ENCODE measurements at regions not wholly inside any gene's neighbourhood (a gene's known extent, or its start where the extent isn't known, plus 50 kb on each side); places are given as distances from the start of the nearest gene placed in this dataset.

DNA sequence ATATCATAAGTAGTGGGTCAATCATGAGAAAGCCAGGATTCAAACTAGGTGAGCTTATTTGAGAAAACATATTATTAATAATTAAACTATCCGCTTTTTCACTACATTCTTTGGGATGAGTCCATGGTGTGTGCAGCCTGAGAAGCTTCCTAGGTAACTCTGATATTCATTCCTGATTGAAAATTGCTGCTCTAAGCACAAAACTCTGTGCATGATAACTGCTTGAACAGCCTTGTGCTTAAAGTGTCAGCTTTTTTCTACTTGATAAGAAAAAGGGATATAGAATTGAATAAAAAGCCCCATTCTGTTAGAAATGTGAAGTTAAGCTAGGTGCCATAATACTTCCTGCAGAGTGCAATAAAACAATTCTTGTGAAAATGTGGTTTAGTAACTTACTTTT lies 343.5 kb upstream of the LUZP2 start:
- Mint-ChIP-seq H3K36me3 (ENCODE audit: low read depth) (no peaks in the 10 kb centered on the region), H3K9me3 (no peaks in the 10 kb centered on the region), H3K27ac (no peak overlapping the region), H3K27me3 (ENCODE audit: low read depth) (no peaks in the 10 kb centered on the region), H3K4me3 (no peak overlapping the region), H3K4me1 (no peaks in the 10 kb centered on the region)
- TF ChIP-seq, protein P1, sequence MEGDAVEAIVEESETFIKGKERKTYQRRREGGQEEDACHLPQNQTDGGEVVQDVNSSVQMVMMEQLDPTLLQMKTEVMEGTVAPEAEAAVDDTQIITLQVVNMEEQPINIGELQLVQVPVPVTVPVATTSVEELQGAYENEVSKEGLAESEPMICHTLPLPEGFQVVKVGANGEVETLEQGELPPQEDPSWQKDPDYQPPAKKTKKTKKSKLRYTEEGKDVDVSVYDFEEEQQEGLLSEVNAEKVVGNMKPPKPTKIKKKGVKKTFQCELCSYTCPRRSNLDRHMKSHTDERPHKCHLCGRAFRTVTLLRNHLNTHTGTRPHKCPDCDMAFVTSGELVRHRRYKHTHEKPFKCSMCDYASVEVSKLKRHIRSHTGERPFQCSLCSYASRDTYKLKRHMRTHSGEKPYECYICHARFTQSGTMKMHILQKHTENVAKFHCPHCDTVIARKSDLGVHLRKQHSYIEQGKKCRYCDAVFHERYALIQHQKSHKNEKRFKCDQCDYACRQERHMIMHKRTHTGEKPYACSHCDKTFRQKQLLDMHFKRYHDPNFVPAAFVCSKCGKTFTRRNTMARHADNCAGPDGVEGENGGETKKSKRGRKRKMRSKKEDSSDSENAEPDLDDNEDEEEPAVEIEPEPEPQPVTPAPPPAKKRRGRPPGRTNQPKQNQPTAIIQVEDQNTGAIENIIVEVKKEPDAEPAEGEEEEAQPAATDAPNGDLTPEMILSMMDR (IDR thresholded peaks at IDR 0.05; ENCODE audit: unreplicated experiment in 3 of 3), result no peak

DNA sequence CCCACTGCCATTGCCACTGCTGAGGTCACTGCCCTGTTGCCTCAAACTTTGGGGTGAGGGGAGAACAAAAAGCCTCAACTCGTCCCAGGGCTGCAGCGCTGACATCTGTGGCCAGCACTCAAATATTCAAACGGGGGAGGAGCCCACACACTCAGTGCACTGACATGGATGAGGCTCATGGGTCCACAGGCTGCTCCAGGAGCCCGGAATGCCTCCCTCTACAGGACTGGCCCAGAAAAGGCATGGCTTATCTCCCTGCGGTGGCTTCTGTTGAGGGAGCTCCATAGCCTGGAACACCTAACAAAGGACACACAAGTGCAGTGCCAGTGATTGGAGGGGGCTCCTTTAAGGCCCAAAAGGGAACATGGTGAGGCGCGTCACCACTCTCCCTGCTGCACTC lies 341.1 kb upstream of the LUZP2 start:
- Mint-ChIP-seq H3K9me3 (no peaks in the 10 kb centered on the region), H3K4me1 (no peaks in the 10 kb centered on the region), H3K4me3 (no peak overlapping the region), H3K36me3 (ENCODE audit: low read depth) (no peaks in the 10 kb centered on the region), H3K27ac (no peak overlapping the region), H3K27me3 (ENCODE audit: low read depth) (no peaks in the 10 kb centered on the region)
- TF ChIP-seq, protein P1 (IDR thresholded peaks at IDR 0.05; ENCODE audit: unreplicated experiment in 3 of 3), result no peak

DNA sequence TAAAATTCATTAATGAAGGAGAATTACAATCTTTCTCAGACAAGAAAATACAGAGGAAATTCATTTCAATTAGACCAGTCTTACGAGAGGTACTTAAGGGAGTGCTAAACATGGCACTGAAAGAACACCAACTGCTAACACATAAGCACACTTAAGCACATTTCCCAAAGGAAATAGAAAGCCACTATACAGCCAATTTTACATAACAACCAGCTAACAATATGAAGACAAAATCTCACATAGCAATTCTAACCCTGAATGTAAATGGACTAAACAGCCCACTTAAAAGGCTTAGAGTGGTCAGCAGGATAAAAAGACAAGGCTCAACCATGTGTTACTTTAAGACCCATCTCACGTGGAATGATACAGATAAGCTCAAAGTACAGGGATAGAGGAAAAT lies 339.5 kb upstream of the LUZP2 start:
- Mint-ChIP-seq H3K4me3 (no peak overlapping the region), H3K9me3 (no peaks in the 10 kb centered on the region), H3K36me3 (ENCODE audit: low read depth) (no peaks in the 10 kb centered on the region), H3K4me1 (no peaks in the 10 kb centered on the region), H3K27ac (no peak overlapping the region), H3K27me3 (ENCODE audit: low read depth) (no peaks in the 10 kb centered on the region)
- TF ChIP-seq, protein P1 (IDR thresholded peaks at IDR 0.05; ENCODE audit: unreplicated experiment in 3 of 3), result no peak

DNA sequence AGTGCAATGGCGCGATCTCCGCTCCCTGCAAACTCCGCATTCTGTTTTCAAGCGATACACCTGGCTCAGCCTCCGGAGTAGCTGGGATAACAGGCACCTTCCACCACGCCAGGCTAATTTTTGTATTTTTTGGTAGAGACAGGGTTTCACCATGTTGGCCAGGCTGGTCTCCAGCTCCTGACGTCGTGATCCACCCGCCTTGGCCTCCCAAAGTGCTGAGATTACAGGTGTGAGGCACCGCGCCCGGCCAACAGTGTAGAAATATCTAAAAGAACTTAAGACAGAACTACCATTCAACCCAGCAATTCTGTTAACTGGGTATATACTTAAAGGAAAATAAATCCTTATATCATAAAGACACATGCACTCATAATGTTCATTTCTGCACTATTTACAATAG lies 335.3 kb upstream of the LUZP2 start:
- Mint-ChIP-seq H3K27me3 (ENCODE audit: low read depth) (no peaks in the 10 kb centered on the region), H3K36me3 (ENCODE audit: low read depth) (no peaks in the 10 kb centered on the region), H3K27ac (no peak overlapping the region), H3K4me3 (no peak overlapping the region), H3K4me1 (no peaks in the 10 kb centered on the region), H3K9me3 (no peaks in the 10 kb centered on the region)
- TF ChIP-seq, protein P1 (IDR thresholded peaks at IDR 0.05; ENCODE audit: unreplicated experiment in 3 of 3), result no peak

DNA sequence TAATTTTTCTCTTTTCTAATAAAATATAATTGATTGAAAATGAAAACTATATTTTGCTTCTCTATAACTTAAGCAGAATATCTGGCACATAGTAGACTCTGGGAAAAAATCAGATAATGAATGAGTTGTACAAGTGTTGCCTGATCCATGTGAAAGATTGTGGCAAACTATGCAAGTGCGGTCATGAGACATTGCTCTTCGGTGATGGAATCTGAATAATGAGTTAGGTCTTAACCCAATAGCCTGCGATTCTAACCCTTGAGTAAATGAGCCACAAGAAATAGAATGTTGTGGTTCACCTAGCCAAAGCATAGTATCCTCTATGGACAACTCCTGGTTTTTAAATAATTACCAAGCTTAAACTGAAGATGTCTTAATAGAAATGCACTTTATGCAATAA lies 333.7 kb upstream of the LUZP2 start:
- no peaks in the 10 kb centered on the region for H3K36me3 Mint-ChIP-seq (ENCODE audit: low read depth)

DNA sequence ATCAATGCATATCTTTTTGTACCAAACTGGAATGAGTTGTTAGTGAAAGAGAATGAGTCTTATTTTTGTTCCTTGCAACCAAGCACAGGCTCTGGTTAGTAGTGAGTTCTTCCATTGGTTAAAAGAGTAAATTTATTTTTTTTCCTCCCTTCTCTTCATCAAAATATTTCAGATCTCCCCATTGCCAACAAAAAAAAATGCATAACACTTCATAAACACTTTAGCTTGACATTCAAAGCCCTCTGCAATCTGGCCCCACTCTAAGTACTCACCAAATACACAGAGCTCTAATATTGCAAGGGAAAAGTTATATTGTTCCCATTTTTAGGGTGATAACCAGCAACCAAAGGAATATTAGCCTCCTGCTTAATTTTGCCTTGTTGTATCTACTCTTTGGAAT lies 333.0 kb upstream of the LUZP2 start:
- Mint-ChIP-seq H3K27ac (no peak overlapping the region), H3K36me3 (ENCODE audit: low read depth) (no peaks in the 10 kb centered on the region), H3K4me3 (no peak overlapping the region), H3K4me1 (no peaks in the 10 kb centered on the region), H3K9me3 (no peaks in the 10 kb centered on the region), H3K27me3 (ENCODE audit: low read depth) (no peaks in the 10 kb centered on the region)
- TF ChIP-seq, protein P1 (IDR thresholded peaks at IDR 0.05; ENCODE audit: unreplicated experiment in 3 of 3), result no peak

More for the DNA sequence above, 333.7 kb upstream of the LUZP2 start:
- TF ChIP-seq, protein P1 (IDR thresholded peaks at IDR 0.05; ENCODE audit: unreplicated experiment in 3 of 3), result no peak
- Mint-ChIP-seq H3K9me3 (no peaks in the 10 kb centered on the region), H3K27me3 (ENCODE audit: low read depth) (no peaks in the 10 kb centered on the region), H3K27ac (no peak overlapping the region), H3K4me1 (no peaks in the 10 kb centered on the region), H3K4me3 (no peak overlapping the region)
